Smooth muscle cell (in vitro differentiated cells): ENCODE measurements at regions not wholly inside any gene's neighbourhood (a gene's known extent, or its start where the extent isn't known, plus 50 kb on each side); places are given as distances from the start of the nearest gene placed in this dataset.
"Not testable (repeated sequence)": the region's sequence is repeated elsewhere in the genome, so short reads cannot be mapped to it uniquely, and the experiment has no call there.

ENCODE experiments used
- DNase-seq: peaks from one replicate; lab custom pipeline; 2025; ENCODE audit not compliant: unreplicated experiment; lab: John Stamatoyannopoulos, UW
- H2AFZ ChIP-seq: fragments of 200-600 bp; sonication (generic); 2 replicates; pipeline ENCODE4 v1.6.0; 2016; ENCODE audit warnings: antibody characterized with exemption, low read depth, mild to moderate bottlenecking
- H3F3A ChIP-seq: fragments of 200-600 bp; sonication (generic); 2 replicates; pipeline ENCODE4 v1.6.0; 2017; ENCODE audit warnings: antibody characterized with exemption, low read depth
- H3K27ac ChIP-seq: fragments of 200-600 bp; sonication (generic); 2 replicates; pipeline ENCODE4 v1.5.1; 2016; ENCODE audit warnings: low read depth, mild to moderate bottlenecking
- H3K27me3 ChIP-seq: fragments of 200-600 bp; sonication (generic); 2 replicates; pipeline ENCODE4 v1.6.1; 2016; ENCODE audit warnings: low read depth, mild to moderate bottlenecking
- H3K36me3 ChIP-seq: fragments of 200-600 bp; sonication (generic); 2 replicates; pipeline ENCODE4 v1.5.1; 2016; ENCODE audit warnings: low read depth
- H3K4me1 ChIP-seq: fragments of 200-600 bp; sonication (generic); 2 replicates; pipeline ENCODE4 v1.5.1; 2016; ENCODE audit warnings: low read depth
- H3K4me2 ChIP-seq: fragments of 200-600 bp; sonication (generic); 2 replicates; pipeline ENCODE4 v1.6.0; 2016; ENCODE audit warnings: mild to moderate bottlenecking
- H3K4me3 ChIP-seq: fragments of 200-600 bp; sonication (generic); 2 replicates; pipeline ENCODE4 v1.5.1; 2016; ENCODE audit warnings: mild to moderate bottlenecking
- H3K79me2 ChIP-seq: fragments of 200-600 bp; sonication (generic); 2 replicates; pipeline ENCODE4 v1.6.0; 2016; ENCODE audit warnings: low read depth, mild to moderate bottlenecking
- H3K9ac ChIP-seq: fragments of 200-600 bp; sonication (generic); 2 replicates; pipeline ENCODE4 v1.6.0; 2016; ENCODE audit warnings: low read depth
- H3K9me3 ChIP-seq: fragments of 200-600 bp; sonication (generic); replicated peaks from 2 replicates; pipeline ENCODE4 v1.5.1; 2016; ENCODE audit warnings: low read depth
- H4K20me1 ChIP-seq: fragments of 200-600 bp; sonication (generic); 2 replicates; pipeline ENCODE4 v1.6.0; 2016; ENCODE audit warnings: low read depth
- whole genome bisulfite sequencing: methylation state at CpG from one replicate; pipeline ENCODE4 v1.1.7; 2016; ENCODE audit warnings: low lambda C conversion rate; 5-methylcytosine and 5-hydroxymethylcytosine counted together
- TF ChIP-seq, protein P1 (sequence below): fragments of 200-600 bp; sonication (generic); IDR thresholded peaks from 2 replicates; pipeline ENCODE4 v1.5.1; 2017; ENCODE audit warnings: borderline replicate concordance, mild to moderate bottlenecking, antibody characterized with exemption; ENCODE audit not compliant: insufficient read depth, poor library complexity, severe bottlenecking

DNA sequence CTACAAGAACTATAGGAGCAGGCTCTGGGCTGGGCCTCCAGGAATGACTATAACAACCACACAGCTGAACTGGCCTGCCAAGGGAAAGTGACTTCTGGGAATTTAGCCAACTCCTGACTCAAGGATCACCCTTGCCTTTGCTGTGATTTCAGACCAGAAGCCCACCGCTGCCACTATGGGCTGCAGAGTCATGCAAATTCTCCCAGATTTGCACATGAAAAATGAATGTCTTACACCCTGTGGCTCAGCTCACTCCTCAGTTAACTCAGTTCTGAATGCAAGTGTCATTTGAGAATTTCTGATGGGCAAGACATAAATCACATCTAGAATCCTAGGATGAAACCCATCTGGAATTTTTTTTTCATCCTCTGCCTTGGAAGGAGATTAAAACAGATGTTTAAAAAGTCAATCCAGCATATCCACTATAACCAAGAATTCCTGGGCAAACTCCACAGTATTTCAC lies 186.5 kb upstream of the BET1 start:
- Histone ChIP-seq H3K4me3 (no peak overlapping the region), H3K4me1 (no peaks in the 10 kb centered on the region), H3F3A (no peaks in the 10 kb centered on the region), H3K9ac (no peak overlapping the region), H4K20me1 (no peaks in the 10 kb centered on the region), H3K27ac (peak overlapping the region; percentile 69), H3K9me3 (no peaks in the 10 kb centered on the region), H3K79me2 (no peaks in the 10 kb centered on the region), H3K27me3 (no peaks in the 10 kb centered on the region), H2AFZ (no peak overlapping the region), H3K36me3 (no peaks in the 10 kb centered on the region), H3K4me2 (peak overlapping the region; percentile 55)
- DNase-seq, result peak; percentile 3
- 0% methylated on average over 1 of the region's 1 CpG for WGBS
- TF ChIP-seq, protein P1, sequence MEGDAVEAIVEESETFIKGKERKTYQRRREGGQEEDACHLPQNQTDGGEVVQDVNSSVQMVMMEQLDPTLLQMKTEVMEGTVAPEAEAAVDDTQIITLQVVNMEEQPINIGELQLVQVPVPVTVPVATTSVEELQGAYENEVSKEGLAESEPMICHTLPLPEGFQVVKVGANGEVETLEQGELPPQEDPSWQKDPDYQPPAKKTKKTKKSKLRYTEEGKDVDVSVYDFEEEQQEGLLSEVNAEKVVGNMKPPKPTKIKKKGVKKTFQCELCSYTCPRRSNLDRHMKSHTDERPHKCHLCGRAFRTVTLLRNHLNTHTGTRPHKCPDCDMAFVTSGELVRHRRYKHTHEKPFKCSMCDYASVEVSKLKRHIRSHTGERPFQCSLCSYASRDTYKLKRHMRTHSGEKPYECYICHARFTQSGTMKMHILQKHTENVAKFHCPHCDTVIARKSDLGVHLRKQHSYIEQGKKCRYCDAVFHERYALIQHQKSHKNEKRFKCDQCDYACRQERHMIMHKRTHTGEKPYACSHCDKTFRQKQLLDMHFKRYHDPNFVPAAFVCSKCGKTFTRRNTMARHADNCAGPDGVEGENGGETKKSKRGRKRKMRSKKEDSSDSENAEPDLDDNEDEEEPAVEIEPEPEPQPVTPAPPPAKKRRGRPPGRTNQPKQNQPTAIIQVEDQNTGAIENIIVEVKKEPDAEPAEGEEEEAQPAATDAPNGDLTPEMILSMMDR, result no peak

DNA sequence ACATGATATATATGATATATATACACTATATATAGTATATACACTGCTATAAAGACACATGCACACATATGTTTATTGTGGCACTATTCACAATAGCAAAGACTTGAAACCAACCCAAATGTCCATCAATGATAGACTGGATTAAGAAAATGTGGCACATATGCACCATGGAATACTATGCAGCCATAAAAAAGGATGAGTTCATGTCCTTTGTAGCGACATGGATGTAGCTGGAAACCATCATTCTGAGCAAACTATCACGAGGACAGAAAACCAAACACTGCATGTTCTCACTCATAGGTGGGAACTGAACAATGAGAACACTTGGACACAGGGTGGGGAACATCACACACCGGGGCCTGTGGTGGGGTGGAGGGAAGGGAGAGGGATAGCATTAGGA lies 190.3 kb upstream of the BET1 start:
- not testable (repeated sequence) for H3K9me3 ChIP-seq, DNase-seq, H4K20me1 ChIP-seq, H3K4me1 ChIP-seq, H2AFZ ChIP-seq, H3K27me3 ChIP-seq, H3K36me3 ChIP-seq, H3K4me2 ChIP-seq, H3F3A ChIP-seq, H3K27ac ChIP-seq, H3K4me3 ChIP-seq, H3K9ac ChIP-seq, H3K79me2 ChIP-seq
- 89% methylated on average over 3 of the region's 3 CpGs for WGBS

DNA sequence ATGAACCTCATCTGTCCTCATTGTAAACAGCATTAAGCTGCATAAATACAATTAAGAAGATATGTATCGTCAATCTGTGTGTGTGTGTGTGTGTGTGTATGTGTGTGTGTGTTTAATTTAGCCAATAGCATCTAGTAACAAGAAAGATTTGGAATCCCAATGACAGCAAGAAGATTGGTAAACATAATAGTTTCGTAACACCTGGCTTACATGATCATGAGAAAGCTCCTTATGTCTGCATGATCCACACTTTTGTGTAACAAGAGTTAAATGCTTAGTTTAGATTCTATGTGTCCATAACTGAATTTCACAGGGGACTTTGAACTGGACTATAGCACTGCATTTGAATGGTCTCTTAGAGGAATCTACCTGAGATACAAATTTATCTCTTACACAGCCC lies 191.0 kb upstream of the BET1 start:
- Histone ChIP-seq H3K4me2 (no peak overlapping the region), H2AFZ (no peak overlapping the region), H3K9ac (no peak overlapping the region), H3K27me3 (no peaks in the 10 kb centered on the region), H4K20me1 (no peaks in the 10 kb centered on the region), H3K27ac (no peak overlapping the region), H3K79me2 (no peaks in the 10 kb centered on the region), H3K36me3 (no peaks in the 10 kb centered on the region), H3K9me3 (no peaks in the 10 kb centered on the region), H3K4me3 (no peak overlapping the region), H3F3A (no peaks in the 10 kb centered on the region), H3K4me1 (no peaks in the 10 kb centered on the region)
- TF ChIP-seq, protein P1, result no peak
- 88% methylated on average over 2 of the region's 2 CpGs for WGBS
- DNase-seq, result no peak

DNA sequence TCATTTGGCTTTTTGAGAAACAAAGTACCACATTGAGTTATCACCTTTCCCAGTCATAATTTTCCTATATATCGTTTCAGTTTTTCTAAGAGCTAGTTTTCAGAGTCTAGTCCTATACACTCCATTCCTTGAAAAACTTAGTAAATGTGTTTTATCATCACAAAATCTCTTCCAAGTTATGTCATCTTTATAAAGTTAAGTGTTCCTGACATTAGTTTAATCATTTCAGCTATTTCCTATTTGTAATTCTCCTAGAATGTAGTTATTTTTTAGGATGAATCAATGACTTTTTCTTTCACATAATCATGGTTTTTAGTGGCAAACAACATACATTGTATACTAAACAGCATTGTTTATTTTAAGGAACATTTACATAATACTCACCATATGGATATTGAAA lies 191.7 kb upstream of the BET1 start:
- Histone ChIP-seq H3K79me2 (no peaks in the 10 kb centered on the region), H3K4me2 (no peak overlapping the region), H4K20me1 (no peaks in the 10 kb centered on the region), H2AFZ (no peak overlapping the region), H3K36me3 (no peaks in the 10 kb centered on the region), H3K4me3 (no peak overlapping the region), H3F3A (no peaks in the 10 kb centered on the region), H3K27ac (no peak overlapping the region), H3K4me1 (no peaks in the 10 kb centered on the region), H3K9me3 (no peaks in the 10 kb centered on the region), H3K27me3 (no peaks in the 10 kb centered on the region), H3K9ac (no peak overlapping the region)
- 91% methylated on average over 1 of the region's 1 CpG for WGBS
- no peak for DNase-seq
- TF ChIP-seq, protein P1, result no peak
